Duodenal mucosa (tissue), 2 donors: ENCODE measurements at regions not wholly inside any gene's neighbourhood (a gene's known extent, or its start where the extent isn't known, plus 50 kb on each side); places are given as distances from the start of the nearest gene placed in this dataset.

Experiments used
- H3K27ac ChIP-seq: one replicate; pipeline ENCODE4 v1.7.0; 2013; ENCODE audit warnings: low read depth, low read length
- H3K27me3 ChIP-seq, 2 donors: one replicate each; pipeline ENCODE4 v1.7.0; 2013; ENCODE audit warnings: low read length in 2 of 2, control low read depth in 1 of 2; ENCODE audit not compliant: insufficient read depth in 2 of 2, control insufficient read depth in 1 of 2
- H3K36me3 ChIP-seq, 2 donors: one replicate each; pipeline ENCODE4 v1.7.0; 2013; ENCODE audit warnings: low read length in 2 of 2, control low read depth in 1 of 2; ENCODE audit not compliant: insufficient read depth in 2 of 2, control insufficient read depth in 1 of 2
- H3K4me1 ChIP-seq, 2 donors: one replicate each; pipeline ENCODE4 v1.7.0; 2013; ENCODE audit warnings: low read length in 2 of 2, control low read depth in 1 of 2; ENCODE audit not compliant: insufficient read depth in 2 of 2, control insufficient read depth in 1 of 2
- H3K4me3 ChIP-seq, 2 donors: one replicate each; pipeline ENCODE4 v1.7.0; 2013; ENCODE audit warnings: low read length in 2 of 2, low read depth in 1 of 2
- H3K9ac ChIP-seq, 2 donors: one replicate each; pipeline ENCODE4 v1.7.0; 2013; ENCODE audit warnings: low read length in 2 of 2, low read depth in 1 of 2
- H3K9me3 ChIP-seq, 2 donors: one replicate each; pipeline ENCODE4 v1.7.0; 2013; ENCODE audit warnings: low read length in 2 of 2, control low read depth in 1 of 2; ENCODE audit not compliant: control insufficient read depth in 1 of 2

- Histone ChIP-seq H3K4me1 (no peaks in the 10 kb centered on the region), H3K9me3 (no peaks in the 10 kb centered on the region), H3K4me3 (no peak overlapping the region), H3K27me3 (no peaks in the 10 kb centered on the region), H3K36me3 (no peaks in the 10 kb centered on the region), H3K9ac (no peak overlapping the region), H3K27ac (no peak overlapping the region)
Measured at GRCh38 chr5:173704615-173705511, 88.4 kb upstream of the BOD1 start.

GRCh38 chr5:173705512-173706044, 89.1 kb upstream of the BOD1 start:
- Histone ChIP-seq H3K36me3 (no peaks in the 10 kb centered on the region), H3K27me3 (no peaks in the 10 kb centered on the region), H3K9ac (no peak overlapping the region), H3K9me3 (no peaks in the 10 kb centered on the region), H3K4me1 (no peaks in the 10 kb centered on the region), H3K27ac (no peak overlapping the region), H3K4me3 (no peak overlapping the region)

- Histone ChIP-seq H3K36me3 (no peaks in the 10 kb centered on the region), H3K27ac (no peak overlapping the region), H3K9ac (no peak overlapping the region), H3K27me3 (no peaks in the 10 kb centered on the region), H3K4me3 (no peak overlapping the region), H3K4me1 (no peaks in the 10 kb centered on the region), H3K9me3 (no peaks in the 10 kb centered on the region)
Measured at GRCh38 chr5:173706700-173707099, 90.2 kb upstream of the BOD1 start.

GRCh38 chr5:173707392-173707791, 90.9 kb upstream of the BOD1 start:
- no peaks in the 10 kb centered on the region for H3K4me1 ChIP-seq
- no peaks in the 10 kb centered on the region for H3K36me3 ChIP-seq
- no peaks in the 10 kb centered on the region for H3K27me3 ChIP-seq
- H3K4me3 ChIP-seq = no peak overlapping the region
- H3K9ac ChIP-seq = no peak overlapping the region
- no peaks in the 10 kb centered on the region for H3K9me3 ChIP-seq
- no peak overlapping the region for H3K27ac ChIP-seq

GRCh38 chr5:173709145-173709544, 92.7 kb upstream of the BOD1 start:
- Histone ChIP-seq H3K4me1 (no peaks in the 10 kb centered on the region), H3K27me3 (no peaks in the 10 kb centered on the region), H3K27ac (no peak overlapping the region), H3K9me3 (no peaks in the 10 kb centered on the region), H3K9ac (no peak overlapping the region), H3K4me3 (no peak overlapping the region), H3K36me3 (no peaks in the 10 kb centered on the region)

GRCh38 chr5:173709761-173710160, 93.3 kb upstream of the BOD1 start:
- Histone ChIP-seq H3K27ac (no peak overlapping the region), H3K9ac (no peak overlapping the region), H3K27me3 (no peaks in the 10 kb centered on the region), H3K9me3 (no peaks in the 10 kb centered on the region), H3K4me1 (no peaks in the 10 kb centered on the region), H3K4me3 (no peak overlapping the region), H3K36me3 (no peaks in the 10 kb centered on the region)

- no peak overlapping the region for H3K27ac ChIP-seq
- H3K4me3 ChIP-seq = no peak overlapping the region
- H3K27me3 ChIP-seq = no peaks in the 10 kb centered on the region
- no peak overlapping the region for H3K9ac ChIP-seq
- no peaks in the 10 kb centered on the region for H3K36me3 ChIP-seq
- H3K9me3 ChIP-seq = no peaks in the 10 kb centered on the region
- H3K4me1 ChIP-seq = no peaks in the 10 kb centered on the region
Measured at GRCh38 chr5:173710528-173710927, 94.1 kb upstream of the BOD1 start.

GRCh38 chr5:173711466-173711865, 95.0 kb upstream of the BOD1 start:
- Histone ChIP-seq H3K36me3 (no peaks in the 10 kb centered on the region), H3K9ac (no peak overlapping the region), H3K4me3 (no peak overlapping the region), H3K9me3 (no peaks in the 10 kb centered on the region), H3K4me1 (no peaks in the 10 kb centered on the region), H3K27me3 (no peaks in the 10 kb centered on the region), H3K27ac (no peak overlapping the region)

GRCh38 chr5:173712609-173713175, 96.2 kb upstream of the BOD1 start:
- no peaks in the 10 kb centered on the region for H3K4me1 ChIP-seq
- H3K9me3 ChIP-seq = no peaks in the 10 kb centered on the region
- no peak overlapping the region for H3K9ac ChIP-seq
- H3K27ac ChIP-seq = no peak overlapping the region
- H3K36me3 ChIP-seq = no peaks in the 10 kb centered on the region
- H3K27me3 ChIP-seq = no peaks in the 10 kb centered on the region
- no peak overlapping the region for H3K4me3 ChIP-seq

- Histone ChIP-seq H3K4me1 (no peaks in the 10 kb centered on the region), H3K27ac (no peak overlapping the region), H3K36me3 (no peaks in the 10 kb centered on the region), H3K27me3 (no peaks in the 10 kb centered on the region), H3K4me3 (no peak overlapping the region), H3K9ac (no peak overlapping the region), H3K9me3 (no peaks in the 10 kb centered on the region)
Measured at GRCh38 chr5:173714551-173715428, 98.3 kb upstream of the BOD1 start.
